ENCODE measurements at regions not wholly inside any gene's neighbourhood (a gene's known extent, or its start where the extent isn't known, plus 50 kb on each side); places are given as distances from the start of the nearest gene placed in this dataset.

- H3K4me1 ChIP-seq (ENCODE audit: control insufficient read depth, insufficient read depth, low read length): no peaks in the 10 kb centered on the region
- ChIA-PET POLR2A (no interaction called here), CTCF (no interaction called here)
- no peak overlapping the region for H3K4me3 ChIP-seq (ENCODE audit: low read depth, low read length)
- H3K27ac ChIP-seq (ENCODE audit: extremely low read depth, low read depth, low read length): no peak overlapping the region
- no peaks in the 10 kb centered on the region for H3K9me3 ChIP-seq (ENCODE audit: control insufficient read depth, insufficient read depth, low read depth, low read length)
- TF ChIP-seq ZNF169 (tag by site-specific recombination; IDR thresholded peaks at IDR 0.05) (no peak), GLIS1 (tag by site-specific recombination; IDR thresholded peaks at IDR 0.05) (no peak)
- H3K36me3 ChIP-seq (ENCODE audit: control insufficient read depth in 2 of 2, insufficient read depth in 1 of 2, low read length in 2 of 2): no peaks in the 10 kb centered on the region
Measured at GRCh38 chr18:30578707-30579106, 463.8 kb downstream of the DSC3 start.

- Histone ChIP-seq H3K36me3 (ENCODE audit: control insufficient read depth in 2 of 2, insufficient read depth in 1 of 2, low read length in 2 of 2) (no peaks in the 10 kb centered on the region), H3K27ac (ENCODE audit: extremely low read depth, low read depth, low read length) (no peak overlapping the region), H3K4me3 (ENCODE audit: low read depth, low read length) (no peak overlapping the region), H3K9me3 (ENCODE audit: control insufficient read depth, insufficient read depth, low read depth, low read length) (no peaks in the 10 kb centered on the region), H3K4me1 (ENCODE audit: control insufficient read depth, insufficient read depth, low read length) (no peaks in the 10 kb centered on the region)
- POLR2A ChIA-PET: no interaction called here
- TF ChIP-seq KLF9 (tag by site-specific recombination; IDR thresholded peaks at IDR 0.05; ENCODE audit: low read depth) (no peak), ZBTB17 (tag by site-specific recombination; IDR thresholded peaks at IDR 0.05) (no peak), ZNF146 (tag by site-specific recombination; IDR thresholded peaks at IDR 0.05) (no peak), PRDM6 (tag by site-specific recombination; IDR thresholded peaks at IDR 0.05) (no peak), ZNF140 (tag by site-specific recombination; IDR thresholded peaks at IDR 0.05) (no peak)
- CTCF ChIA-PET: interaction anchor here (0.6 kb wide), 1 partner anchor 136 kb away, joined by 5 read pairs; no protein-coding TSS in a partner anchor
Measured at GRCh38 chr18:30572214-30572613, 470.3 kb downstream of the DSC3 start.

GRCh38 chr18:30568333-30568732, 474.2 kb downstream of the DSC3 start:
- Histone ChIP-seq H3K4me1 (ENCODE audit: control insufficient read depth, insufficient read depth, low read length) (no peaks in the 10 kb centered on the region), H3K27ac (ENCODE audit: extremely low read depth, low read depth, low read length) (no peak overlapping the region), H3K36me3 (ENCODE audit: control insufficient read depth in 2 of 2, insufficient read depth in 1 of 2, low read length in 2 of 2) (no peaks in the 10 kb centered on the region), H3K9me3 (ENCODE audit: control insufficient read depth, insufficient read depth, low read depth, low read length) (no peaks in the 10 kb centered on the region), H3K4me3 (ENCODE audit: low read depth, low read length) (no peak overlapping the region)
- ChIA-PET POLR2A (no interaction called here), CTCF (interaction anchor here (0.7 kb wide), 2 partner anchors 71 to 244 kb away, joined by 3 read pairs; no protein-coding TSS in a partner anchor)
- TF ChIP-seq ZNF148 (tag by site-specific recombination; IDR thresholded peaks at IDR 0.05; ENCODE audit: borderline replicate concordance): no peak

GRCh38 chr18:30566877-30567276, 475.7 kb downstream of the DSC3 start:
- ChIA-PET POLR2A (no interaction called here), CTCF (no interaction called here)
- Histone ChIP-seq H3K27ac (ENCODE audit: extremely low read depth, low read depth, low read length) (no peak overlapping the region), H3K36me3 (ENCODE audit: control insufficient read depth in 2 of 2, insufficient read depth in 1 of 2, low read length in 2 of 2) (no peaks in the 10 kb centered on the region), H3K4me1 (ENCODE audit: control insufficient read depth, insufficient read depth, low read length) (no peaks in the 10 kb centered on the region), H3K4me3 (ENCODE audit: low read depth, low read length) (no peak overlapping the region), H3K9me3 (ENCODE audit: control insufficient read depth, insufficient read depth, low read depth, low read length) (no peaks in the 10 kb centered on the region)
- no peak for TF ChIP-seq ZNF184 (tag by site-specific recombination; IDR thresholded peaks at IDR 0.05)
- TF ChIP-seq ZNF311 (tag by site-specific recombination; IDR thresholded peaks at IDR 0.05; ENCODE audit: borderline replicate concordance): no peak
- TF ChIP-seq ZNF624 (tag by site-specific recombination; IDR thresholded peaks at IDR 0.05): no peak
- no peak for TF ChIP-seq BCL11B (tag by site-specific recombination; IDR thresholded peaks at IDR 0.05; ENCODE audit: low read depth)
- TF ChIP-seq ZNF23 (tag by site-specific recombination; IDR thresholded peaks at IDR 0.05; ENCODE audit: borderline replicate concordance): no peak
- no peak for TF ChIP-seq ZNF211 (tag by site-specific recombination; IDR thresholded peaks at IDR 0.05; ENCODE audit: low read depth)
- no peak for TF ChIP-seq ZNF114 (tag by site-specific recombination; IDR thresholded peaks at IDR 0.05)
- TF ChIP-seq ZNF155 (tag by site-specific recombination; IDR thresholded peaks at IDR 0.05): no peak
- TF ChIP-seq ZNF792 (tag by site-specific recombination; IDR thresholded peaks at IDR 0.05): no peak
- TF ChIP-seq TSHZ1 (tag by site-specific recombination; IDR thresholded peaks at IDR 0.05; ENCODE audit: borderline replicate concordance): no peak
